HG03342 (cell line): ENCODE measurements at regions not wholly inside any gene's neighbourhood (a gene's known extent, or its start where the extent isn't known, plus 50 kb on each side); places are given as distances from the start of the nearest gene placed in this dataset.

ENCODE experiments used
- ATAC-seq: cut with Tn5 transposase; IDR thresholded peaks from one replicate; pipeline ENCODE4 v1.9.1; 2021; ENCODE audit warnings: mild to moderate bottlenecking, moderate library complexity; ENCODE audit not compliant: unreplicated experiment

DNA sequence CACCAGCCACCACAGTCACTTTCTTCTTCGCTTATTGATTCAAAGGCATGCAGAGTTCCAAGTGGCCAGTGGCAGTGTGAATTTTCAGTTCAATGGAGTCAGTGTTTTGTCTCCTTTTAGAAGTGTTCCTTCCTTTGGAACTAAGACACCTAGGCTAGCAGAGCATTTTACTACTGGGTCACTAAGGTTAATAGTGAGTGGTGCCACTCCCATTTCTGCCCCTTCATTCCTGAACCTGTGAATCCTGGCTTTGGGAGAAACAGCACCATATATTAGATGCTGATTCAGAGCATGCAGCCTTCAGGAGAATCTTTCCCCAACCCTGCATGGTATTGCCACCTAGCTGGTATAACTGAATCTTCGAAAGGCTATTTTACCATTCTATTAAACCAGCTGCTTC is 312.7 kb downstream of the HRH4 start:
- no peak for ATAC-seq

DNA sequence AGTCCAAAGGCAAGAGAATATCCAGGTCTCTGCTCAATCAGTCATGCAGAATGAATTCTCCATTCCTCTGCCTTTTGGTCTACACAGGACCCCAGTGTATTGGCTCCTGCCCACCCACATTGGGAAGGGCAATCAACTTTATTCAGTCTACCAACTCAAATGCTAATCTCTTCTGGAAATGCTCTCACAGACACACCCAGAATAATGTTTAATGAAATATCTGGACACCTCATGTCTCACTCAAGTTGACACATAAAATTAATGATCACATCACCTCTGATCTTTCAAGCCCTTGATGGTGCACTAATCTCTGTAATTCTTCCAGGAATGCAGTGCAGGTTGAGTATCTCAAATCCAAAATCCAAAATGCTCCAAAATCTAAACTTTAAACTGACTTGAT is 315.6 kb downstream of the HRH4 start:
- no peak for ATAC-seq

DNA sequence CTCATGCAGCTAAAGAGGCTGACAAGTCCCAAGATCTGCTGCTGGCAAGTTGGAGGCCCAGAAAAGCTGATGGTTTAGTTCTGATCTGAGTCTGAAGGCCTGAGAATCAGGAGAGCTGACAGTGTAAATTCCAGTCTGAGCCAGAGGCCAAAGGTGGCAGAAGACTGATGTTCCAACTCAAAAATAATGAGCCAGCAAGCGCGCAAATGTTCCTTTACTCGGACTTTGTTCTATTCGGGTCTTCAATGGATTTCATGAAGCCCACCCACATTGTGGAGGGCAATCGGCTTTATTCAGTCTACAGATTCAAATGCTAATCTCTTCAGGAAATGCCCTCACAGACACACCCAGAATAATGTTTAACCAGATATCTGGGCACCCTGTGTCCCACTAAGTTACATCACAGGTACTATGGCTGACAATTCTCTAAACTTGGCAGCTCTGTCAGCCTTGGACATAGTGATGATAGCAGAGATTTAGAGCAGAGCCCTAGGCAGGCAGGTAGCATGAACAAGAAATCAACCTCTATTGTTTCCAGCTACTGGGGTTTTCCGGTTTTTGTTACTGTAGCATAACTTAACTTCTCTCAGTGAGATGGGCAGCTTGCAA is 318.5 kb downstream of the HRH4 start:
- no peak for ATAC-seq

DNA sequence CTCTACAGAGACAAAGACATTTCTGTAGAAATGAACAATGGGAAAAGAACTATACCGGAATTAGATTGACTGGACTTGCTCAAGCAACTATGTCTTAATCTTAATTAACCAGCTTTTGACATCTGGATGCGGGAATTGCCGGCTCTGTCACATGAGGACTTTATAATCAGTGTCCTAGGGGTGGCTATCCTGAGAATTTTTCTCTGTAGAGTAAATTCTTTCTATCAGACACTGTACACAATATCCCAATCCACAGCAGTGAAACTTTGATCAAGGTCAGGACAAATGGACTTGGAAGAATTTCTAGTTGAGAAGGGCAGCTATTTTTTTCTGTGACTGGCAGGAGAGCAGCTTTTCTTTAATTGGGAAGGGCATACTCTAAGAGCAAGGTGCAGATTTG is 322.1 kb downstream of the HRH4 start:
- ATAC-seq, result no peak

DNA sequence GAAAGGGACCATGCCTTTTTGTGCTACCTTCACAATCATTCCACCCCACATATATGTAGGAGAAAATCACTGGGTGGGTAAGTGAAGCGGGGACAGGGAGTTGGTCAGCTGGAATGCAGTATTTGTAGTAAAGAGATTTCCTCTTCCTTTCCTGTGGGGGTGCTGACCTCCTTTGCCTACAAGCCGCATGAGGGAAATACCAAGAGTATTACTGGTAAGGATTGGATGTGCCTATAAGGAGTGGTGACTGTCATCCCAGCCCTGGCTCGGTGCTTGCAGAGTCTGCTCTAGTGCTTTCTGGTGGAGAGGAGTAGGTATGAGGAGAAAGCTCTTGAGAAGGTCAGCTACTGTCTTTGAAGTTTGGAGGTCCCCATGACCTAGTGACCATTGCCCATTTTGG is 324.6 kb downstream of the HRH4 start:
- no peak for ATAC-seq

DNA sequence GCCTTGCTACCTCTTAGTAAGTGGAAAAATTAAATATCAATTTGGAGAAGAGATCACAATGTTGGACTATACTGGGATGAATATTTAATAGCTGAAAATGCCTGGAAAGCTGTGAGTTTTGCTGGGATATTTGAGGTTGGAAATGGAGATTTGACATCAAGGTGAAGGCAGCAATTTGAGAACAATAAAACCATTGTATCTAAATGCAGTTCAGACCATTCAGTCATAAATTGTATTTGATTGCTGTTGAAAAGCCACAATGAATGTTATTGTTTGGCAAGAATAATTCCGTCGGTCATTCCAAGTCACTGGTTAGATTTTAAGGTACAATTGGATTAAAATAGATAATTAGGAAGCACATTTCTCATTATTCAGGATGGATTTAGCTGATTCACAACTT is 325.6 kb downstream of the HRH4 start:
- no peak for ATAC-seq

DNA sequence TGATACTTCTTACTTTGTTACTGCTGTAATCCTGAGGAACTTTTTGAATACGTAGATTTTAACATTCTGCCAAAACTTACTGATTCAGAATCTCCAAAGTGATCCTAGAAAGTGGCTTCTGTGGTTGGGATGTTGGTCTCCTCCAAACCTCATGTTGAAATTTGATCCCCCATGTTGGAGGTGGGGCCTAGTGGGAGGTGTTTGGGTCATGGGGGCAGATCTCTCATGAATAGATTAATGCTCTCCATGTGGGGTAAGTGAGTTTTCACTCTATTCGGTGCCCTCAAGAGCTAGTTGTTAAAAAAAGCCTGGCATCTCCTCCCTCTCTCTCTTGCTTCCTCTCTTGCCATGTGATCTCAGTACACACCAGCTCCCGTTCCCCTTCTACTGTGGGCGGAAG is 329.9 kb downstream of the HRH4 start:
- ATAC-seq, result no peak

DNA sequence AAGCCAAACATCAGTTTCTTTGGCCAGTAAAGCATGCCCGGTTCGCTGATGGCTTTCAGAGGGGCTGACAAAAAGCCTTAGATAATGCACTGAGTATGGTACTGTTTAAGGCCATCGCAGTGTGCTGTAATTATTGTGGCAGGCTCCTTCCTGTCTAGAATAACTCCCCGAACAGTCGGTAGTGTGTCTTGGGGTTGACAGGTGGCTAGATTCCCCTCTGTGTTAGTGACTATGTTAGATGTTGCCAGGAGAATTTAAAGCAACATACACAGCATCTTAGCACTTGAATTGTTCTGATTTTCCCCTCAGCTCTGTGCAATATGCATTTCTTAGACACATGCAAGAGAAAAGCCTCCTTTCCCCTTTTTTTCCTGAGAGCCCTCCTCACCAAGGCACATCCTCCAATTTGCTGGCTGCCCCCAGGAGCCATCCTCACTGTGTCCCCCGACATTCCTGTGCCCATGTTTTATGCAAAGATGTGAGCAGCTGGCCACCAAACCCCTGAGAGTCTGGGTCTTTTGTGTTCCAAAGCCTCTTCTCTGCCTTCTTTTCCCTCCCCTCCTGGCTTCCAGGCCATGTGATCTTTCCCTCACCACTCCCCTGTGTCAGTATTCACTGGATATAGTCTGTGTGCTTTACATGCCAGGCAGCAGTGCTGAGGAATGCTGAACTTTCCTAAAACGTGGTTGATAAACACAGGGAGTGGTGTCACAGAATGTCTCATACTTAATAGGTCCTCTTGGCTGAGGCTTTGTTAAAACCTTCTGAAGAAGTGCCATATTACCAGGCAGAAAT is 331.5 kb downstream of the HRH4 start:
- ATAC-seq, result no peak

DNA sequence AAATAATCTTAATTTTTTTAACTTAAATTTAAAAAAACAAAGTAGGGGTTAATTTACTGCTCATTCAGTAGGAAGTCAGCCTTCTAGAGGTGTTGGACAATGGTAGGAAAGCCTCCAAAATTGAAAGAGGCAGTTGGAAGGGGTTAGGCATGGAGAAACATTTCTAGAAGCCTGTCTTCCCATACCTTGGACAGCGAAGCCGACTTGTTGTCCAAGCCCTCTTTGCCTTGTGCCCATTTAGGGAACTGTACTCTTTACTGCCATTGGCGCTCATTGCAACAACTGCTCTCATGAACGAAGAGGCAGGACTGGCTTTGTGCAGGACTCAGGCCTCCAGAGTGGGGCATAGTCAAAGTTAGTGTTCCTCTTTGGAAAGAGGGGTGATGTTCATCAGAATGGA is 333.3 kb downstream of the HRH4 start:
- ATAC-seq, result no peak

DNA sequence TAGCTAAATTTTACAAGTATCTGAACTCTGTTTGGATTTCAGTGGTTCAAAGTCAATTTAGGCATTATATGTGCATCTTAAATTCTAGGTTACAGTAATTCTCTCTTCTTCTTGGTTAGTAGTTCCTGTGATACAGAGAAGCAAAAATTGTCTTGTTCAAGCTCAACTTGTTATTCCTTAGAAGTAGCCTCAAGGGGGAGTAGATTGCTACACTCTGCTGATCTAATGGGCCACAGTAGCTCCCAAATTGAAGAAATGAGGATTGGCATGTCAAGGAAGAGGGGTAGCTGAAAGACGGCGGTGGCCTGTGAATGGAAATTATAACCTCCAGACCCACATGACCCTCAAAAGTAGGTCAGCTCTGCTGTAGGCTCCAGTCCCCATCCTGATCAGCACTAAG is 334.7 kb downstream of the HRH4 start:
- ATAC-seq, result no peak

DNA sequence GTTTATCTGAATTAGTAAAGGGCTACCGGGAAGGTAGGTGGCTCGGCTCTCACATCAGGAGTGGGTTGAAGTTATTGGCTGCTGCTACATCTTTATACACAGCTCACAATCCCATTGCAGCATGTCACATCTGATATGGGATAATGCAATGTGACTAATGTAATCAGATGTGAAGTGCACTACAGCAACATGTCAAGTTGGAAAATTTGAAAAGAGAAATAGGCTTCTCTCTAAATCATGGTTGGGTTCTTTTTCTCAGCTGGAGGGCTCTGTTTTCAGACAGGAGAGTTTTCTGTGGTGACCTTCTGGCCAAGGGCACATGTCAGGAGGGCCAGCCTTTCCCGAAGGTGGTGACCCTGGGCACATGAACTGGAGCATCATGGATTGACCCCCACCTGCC is 337.5 kb downstream of the HRH4 start:
- ATAC-seq, result no peak

DNA sequence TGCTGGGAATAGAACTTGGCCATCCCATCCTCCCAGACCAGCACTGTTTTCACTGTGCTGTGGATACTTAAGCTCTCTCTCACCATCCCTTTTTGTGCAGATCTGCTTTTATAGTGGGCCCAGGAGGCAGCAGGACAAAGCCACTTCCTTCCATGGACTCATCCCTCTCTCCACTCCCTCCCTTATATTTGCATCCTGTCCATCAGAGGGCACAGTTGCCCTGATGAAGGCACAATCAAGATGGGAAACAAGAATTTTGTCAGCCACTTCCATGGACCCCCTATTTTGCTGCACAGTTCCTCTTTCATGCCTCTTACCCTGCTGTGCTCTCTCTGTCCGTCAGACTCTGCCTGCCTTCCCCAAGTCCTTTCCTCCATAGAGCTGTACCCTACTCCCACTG is 338.7 kb downstream of the HRH4 start:
- ATAC-seq, result no peak

DNA sequence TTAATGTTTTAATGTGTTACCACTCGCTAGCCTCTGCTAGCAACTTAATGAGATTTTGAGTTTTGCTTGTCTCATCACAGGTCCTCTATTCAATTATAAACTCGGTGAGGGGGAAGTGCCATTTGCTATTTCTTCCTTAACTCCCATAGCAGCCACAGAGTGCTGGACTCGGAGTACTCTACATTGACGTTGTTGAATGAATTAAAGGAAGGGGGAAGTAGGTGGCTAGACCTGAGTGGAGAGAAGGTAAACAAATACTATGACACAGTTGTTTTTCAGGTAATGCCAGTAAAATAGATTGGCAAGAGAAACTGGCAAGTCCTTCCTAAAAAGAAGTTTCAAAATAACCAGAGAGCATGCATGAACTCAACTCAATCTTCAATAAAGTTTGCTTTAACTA is 339.3 kb downstream of the HRH4 start:
- ATAC-seq, result no peak

DNA sequence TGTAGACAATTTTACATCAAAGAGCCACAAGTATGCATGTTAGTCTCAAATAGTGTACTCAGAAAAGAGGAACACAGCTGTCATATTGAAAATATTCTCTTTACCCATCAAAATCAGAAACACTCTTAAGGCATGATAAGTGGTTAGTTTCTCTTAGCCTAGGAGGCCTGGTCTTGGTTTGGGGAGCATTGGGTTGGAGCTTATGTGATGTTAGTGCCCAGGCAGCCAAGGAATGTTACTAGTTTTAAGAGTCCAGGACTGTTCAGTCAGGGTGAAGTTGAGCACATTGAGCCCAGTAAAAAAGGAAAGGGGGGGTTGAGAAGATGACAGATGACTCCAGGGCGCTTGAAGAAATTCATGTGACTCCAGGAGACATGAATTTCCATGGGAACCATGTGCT is 340.6 kb downstream of the HRH4 start:
- no peak for ATAC-seq

DNA sequence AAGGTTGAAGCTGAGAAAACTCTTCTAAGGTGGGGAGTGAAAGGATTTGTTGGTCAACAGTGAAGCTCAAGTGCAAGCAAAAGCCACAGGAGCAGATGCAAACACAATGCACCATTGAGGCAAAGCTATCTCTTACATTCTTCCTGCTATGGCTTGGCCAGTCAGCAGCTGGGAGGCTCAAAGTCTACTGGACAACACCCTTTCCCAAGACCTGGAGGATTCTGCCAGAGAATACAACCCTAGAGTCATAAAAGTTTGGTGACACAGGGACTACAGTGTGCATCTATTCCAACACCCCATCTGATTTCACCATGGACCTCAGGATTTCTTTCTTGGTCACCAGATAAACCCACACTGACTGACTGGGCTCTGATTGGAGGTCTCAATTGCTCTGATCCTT is 342.0 kb downstream of the HRH4 start:
- ATAC-seq, result no peak

DNA sequence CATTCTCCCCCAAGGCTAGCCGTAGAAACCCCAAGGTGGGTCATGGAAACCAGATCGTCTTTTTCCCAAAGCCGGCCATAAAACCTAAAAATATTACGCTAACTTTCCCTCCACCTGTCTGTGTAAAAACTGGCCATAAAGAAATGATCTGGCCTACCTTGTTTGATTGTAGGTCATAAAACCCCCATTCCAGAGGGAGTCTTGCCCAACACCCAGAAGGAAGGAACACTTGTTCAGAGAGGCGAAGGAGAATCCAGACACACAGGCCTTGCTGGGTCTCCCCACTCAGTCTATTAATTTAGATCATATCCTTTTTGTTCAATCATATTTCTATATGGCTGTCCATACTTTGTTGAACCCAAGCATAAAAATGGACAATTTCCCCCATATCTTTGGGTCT is 344.7 kb downstream of the HRH4 start:
- ATAC-seq, result no peak

DNA sequence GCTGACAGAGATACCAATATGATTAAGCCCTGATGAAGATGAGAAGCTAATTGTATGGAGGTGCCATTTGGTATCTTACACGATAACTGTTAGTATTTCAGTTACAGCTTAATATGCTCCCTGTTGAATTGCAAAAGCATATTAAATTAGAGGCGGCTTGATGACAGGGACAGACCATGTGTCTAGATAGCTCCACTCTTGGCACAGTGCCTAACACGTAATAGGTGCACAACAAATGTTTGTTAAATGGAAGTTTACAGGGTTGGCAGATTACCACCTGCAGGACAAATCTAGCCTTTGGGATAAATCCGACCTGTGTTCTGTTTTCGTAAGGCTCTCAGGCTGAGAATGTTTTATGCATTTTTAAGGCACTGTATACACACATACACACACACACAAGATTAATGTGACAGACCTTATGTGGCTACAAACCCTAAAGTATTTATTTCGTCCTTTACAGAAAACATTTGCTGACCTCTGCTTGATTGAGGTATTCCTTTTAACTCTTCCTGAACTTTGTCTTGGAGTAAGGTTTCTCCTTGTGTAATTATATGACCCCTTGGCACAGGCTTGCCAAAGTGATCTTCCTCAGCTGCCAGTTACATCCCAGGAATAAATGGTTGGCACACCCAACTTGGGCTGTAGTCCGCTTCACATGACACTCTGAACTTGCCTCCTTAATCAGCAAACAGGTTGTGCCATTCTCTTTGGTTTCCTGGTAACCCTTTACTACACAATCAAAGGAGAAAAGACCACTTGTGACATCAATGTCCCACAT is 348.9 kb downstream of the HRH4 start:
- ATAC-seq, result no peak

DNA sequence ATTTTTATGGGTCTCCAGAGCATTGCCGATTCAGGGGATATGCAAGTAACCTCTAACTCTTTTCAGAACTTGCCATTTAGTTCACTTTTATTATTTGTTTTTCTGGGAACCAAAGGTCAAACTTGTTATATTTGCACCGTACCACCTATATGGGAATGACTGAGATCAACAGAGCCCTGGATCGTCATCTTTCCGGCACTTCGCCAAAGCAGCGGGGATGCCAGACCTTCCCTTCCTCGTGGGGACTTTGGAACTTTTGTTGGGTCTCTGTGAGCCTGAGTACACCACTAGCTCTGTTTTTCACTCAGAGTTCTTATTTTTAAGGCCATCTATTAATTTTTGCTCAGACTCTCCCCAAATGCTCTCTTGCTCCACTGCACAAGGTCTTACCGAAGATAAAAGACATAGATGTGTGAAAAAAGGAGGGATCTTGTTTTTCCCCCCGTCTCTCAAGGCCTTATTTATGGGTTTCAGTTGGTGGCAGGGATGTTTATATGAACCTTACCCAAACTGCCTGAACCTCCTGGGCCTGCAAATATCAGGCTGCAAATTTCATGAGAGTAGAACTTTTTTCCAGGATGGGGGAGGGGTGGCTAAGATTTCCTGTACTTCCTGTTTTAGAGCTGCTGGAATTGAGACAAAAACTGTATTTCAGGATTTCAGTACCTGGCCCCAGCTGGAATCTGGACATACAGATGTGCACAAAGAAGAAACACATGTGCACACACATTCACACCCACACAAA is 350.3 kb downstream of the HRH4 start:
- no peak for ATAC-seq

DNA sequence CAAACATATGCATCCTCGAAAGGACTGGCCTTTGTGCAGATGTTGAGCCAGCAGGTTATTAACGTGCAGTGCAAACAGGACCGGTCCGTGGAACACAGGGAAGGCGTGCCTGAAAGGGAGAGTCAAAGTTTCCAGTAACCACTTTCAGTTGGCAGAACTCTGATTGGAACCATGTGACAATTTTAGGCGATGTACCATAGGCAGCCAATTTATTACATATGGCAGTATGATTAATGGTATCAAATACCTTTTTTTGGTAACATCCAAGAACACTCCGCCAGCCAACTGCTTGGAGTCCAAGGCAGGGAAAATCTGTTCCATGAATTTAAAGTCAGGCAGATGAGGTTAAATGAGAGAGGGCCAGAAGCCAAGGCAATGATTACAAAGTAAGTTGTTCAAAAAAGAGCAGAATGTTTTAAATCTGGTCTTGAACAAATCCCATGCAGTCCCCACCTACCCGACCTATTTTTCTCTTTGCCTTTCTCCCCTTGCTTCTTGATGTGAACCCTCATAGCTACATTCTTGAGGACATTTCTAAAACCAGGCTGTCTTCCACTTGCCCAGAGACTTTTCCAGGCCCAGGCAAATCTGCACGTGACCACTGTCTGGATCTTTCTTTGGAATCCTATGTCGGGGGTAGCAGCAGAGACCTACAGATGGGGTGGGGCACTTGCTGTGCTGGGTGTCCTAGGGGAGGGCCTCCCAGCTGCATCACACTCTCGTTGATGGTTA is 351.7 kb downstream of the HRH4 start:
- no peak for ATAC-seq

DNA sequence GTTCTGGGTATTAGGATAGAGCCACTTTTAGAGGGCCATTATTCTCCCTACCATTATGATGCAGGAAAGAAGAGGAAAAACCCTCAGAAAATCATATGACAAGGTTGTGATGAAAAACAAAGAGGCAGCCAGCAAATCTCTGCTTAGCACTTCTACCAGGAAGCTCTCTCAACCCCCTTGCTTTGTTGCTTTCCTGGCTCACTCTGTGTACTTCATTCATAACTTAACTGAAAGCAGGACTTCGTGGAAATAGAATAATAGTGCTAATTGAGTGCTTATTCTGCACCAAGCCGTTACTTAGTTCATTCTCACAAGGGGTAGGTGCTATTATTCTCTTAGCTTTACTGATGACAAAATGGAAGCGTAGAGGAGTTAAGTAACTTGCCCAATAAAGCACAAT is 354.1 kb downstream of the HRH4 start:
- ATAC-seq, result no peak

DNA sequence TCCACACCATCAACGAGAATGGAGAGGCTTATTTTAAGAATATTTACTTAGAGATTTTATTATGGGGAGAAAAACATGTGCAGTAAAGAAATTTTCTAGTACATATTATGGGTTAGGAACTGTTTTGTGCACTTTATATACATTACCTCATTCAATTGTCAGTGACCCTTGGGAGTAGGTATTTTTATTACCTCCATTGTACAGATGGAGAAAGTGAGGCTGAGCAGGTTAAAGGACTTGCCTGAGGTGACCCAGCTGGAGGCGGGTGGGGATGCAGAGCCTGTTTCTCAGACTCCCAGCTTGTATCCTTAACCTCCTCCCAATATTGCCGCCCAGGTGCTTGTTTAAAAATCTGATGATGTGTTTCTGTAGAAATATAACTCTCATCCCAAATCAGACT is 356.7 kb downstream of the HRH4 start:
- ATAC-seq, result no peak
